ENCODE measurements at regions not wholly inside any gene's neighbourhood (a gene's known extent, or its start where the extent isn't known, plus 50 kb on each side); places are given as distances from the start of the nearest gene placed in this dataset.
"Not testable (repeated sequence)": the region's sequence is repeated elsewhere in the genome, so short reads cannot be mapped to it uniquely, and the experiment has no call there.

GRCh38 chr10:42990721-42991441 is 86.0 kb upstream of the RET start:
- intact Hi-C loops (cut with DNase I), result no loop called here
- Histone ChIP-seq H3K36me3 (ENCODE audit: control insufficient read depth in 1 of 2, insufficient read depth in 2 of 2, low read length in 1 of 2) (no peaks in the 10 kb centered on the region), H3K4me1 (ENCODE audit: control insufficient read depth in 1 of 2, insufficient read depth in 2 of 2, low read length in 2 of 2) (no peaks in the 10 kb centered on the region), H3K27me3 (ENCODE audit: control insufficient read depth in 1 of 2, insufficient read depth in 2 of 2, low read length in 1 of 2) (no peaks in the 10 kb centered on the region), H3K4me3 (ENCODE audit: low read length in 2 of 2) (no peak overlapping the region), H3K27ac (ENCODE audit: low read depth in 1 of 2, low read length in 2 of 2) (no peak overlapping the region), H3K9me3 (ENCODE audit: control insufficient read depth, low read length) (no peaks in the 10 kb centered on the region)
- ATAC-seq (ENCODE audit: low FRiP score) (no peak), DNase-seq (peak in 1 of 2 donors; percentile 61)
- WGBS, 2 donors, result 88 to 91% methylated on average over 17 to 18 of the region's 18 CpGs

- no peak overlapping the region for H3K4me3 ChIP-seq (ENCODE audit: low read length in 2 of 2)
- DNase-seq (no peak), ATAC-seq (ENCODE audit: low FRiP score) (no peak)
- H3K4me1 ChIP-seq (ENCODE audit: control insufficient read depth in 1 of 2, insufficient read depth in 2 of 2, low read length in 2 of 2), result no peaks in the 10 kb centered on the region
- H3K9me3 ChIP-seq (ENCODE audit: control insufficient read depth, low read length), result no peaks in the 10 kb centered on the region
- H3K27me3 ChIP-seq (ENCODE audit: control insufficient read depth in 1 of 2, insufficient read depth in 2 of 2, low read length in 1 of 2), result no peaks in the 10 kb centered on the region
- intact Hi-C loops (cut with DNase I), result no loop called here
- H3K27ac ChIP-seq (ENCODE audit: low read depth in 1 of 2, low read length in 2 of 2), result no peak overlapping the region
- 84 to 85% methylated on average over 10 of the region's 10 CpGs for WGBS, 2 donors
- no peaks in the 10 kb centered on the region for H3K36me3 ChIP-seq (ENCODE audit: control insufficient read depth in 1 of 2, insufficient read depth in 2 of 2, low read length in 1 of 2)
These were observed 85.3 kb upstream of the RET start for GRCh38 chr10:42991442-42992098.

GRCh38 chr10:42992156-42992956 is 84.5 kb upstream of the RET start:
- no peaks in the 10 kb centered on the region for H3K36me3 ChIP-seq (ENCODE audit: control insufficient read depth in 1 of 2, insufficient read depth in 2 of 2, low read length in 1 of 2)
- intact Hi-C loops (cut with DNase I), result no loop called here
- no peak overlapping the region for H3K27ac ChIP-seq (ENCODE audit: low read depth in 1 of 2, low read length in 2 of 2)
- ATAC-seq (ENCODE audit: low FRiP score) (no peak), DNase-seq (no peak)
- no peak overlapping the region for H3K4me3 ChIP-seq (ENCODE audit: low read length in 2 of 2)
- no peaks in the 10 kb centered on the region for H3K27me3 ChIP-seq (ENCODE audit: control insufficient read depth in 1 of 2, insufficient read depth in 2 of 2, low read length in 1 of 2)
- H3K9me3 ChIP-seq (ENCODE audit: control insufficient read depth, low read length), result no peaks in the 10 kb centered on the region
- no peaks in the 10 kb centered on the region for H3K4me1 ChIP-seq (ENCODE audit: control insufficient read depth in 1 of 2, insufficient read depth in 2 of 2, low read length in 2 of 2)
- WGBS, 2 donors, result 89 to 90% methylated on average over 12 of the region's 12 CpGs

GRCh38 chr10:42992957-42993390 is 83.9 kb upstream of the RET start:
- no peaks in the 10 kb centered on the region for H3K27me3 ChIP-seq (ENCODE audit: control insufficient read depth in 1 of 2, insufficient read depth in 2 of 2, low read length in 1 of 2)
- no peak overlapping the region for H3K27ac ChIP-seq (ENCODE audit: low read depth in 1 of 2, low read length in 2 of 2)
- intact Hi-C loops (cut with DNase I), result no loop called here
- DNase-seq, result no peak
- no peaks in the 10 kb centered on the region for H3K36me3 ChIP-seq (ENCODE audit: control insufficient read depth in 1 of 2, insufficient read depth in 2 of 2, low read length in 1 of 2)
- no peak for ATAC-seq (ENCODE audit: low FRiP score)
- no peak overlapping the region for H3K4me3 ChIP-seq (ENCODE audit: low read length in 2 of 2)
- no peaks in the 10 kb centered on the region for H3K9me3 ChIP-seq (ENCODE audit: control insufficient read depth, low read length)
- H3K4me1 ChIP-seq (ENCODE audit: control insufficient read depth in 1 of 2, insufficient read depth in 2 of 2, low read length in 2 of 2), result no peaks in the 10 kb centered on the region
- WGBS, 2 donors, result 89 to 93% methylated on average over 13 of the region's 13 CpGs

GRCh38 chr10:42994909-42995308 is 82.0 kb upstream of the RET start:
- WGBS, 2 donors, result 96 to 97% methylated on average over 1 of the region's 2 CpGs
- H3K4me3 ChIP-seq (ENCODE audit: low read length in 2 of 2); intact Hi-C loops (cut with DNase I); DNase-seq; H3K27me3 ChIP-seq (ENCODE audit: control insufficient read depth in 1 of 2, insufficient read depth in 2 of 2, low read length in 1 of 2); H3K27ac ChIP-seq (ENCODE audit: low read depth in 1 of 2, low read length in 2 of 2); H3K36me3 ChIP-seq (ENCODE audit: control insufficient read depth in 1 of 2, insufficient read depth in 2 of 2, low read length in 1 of 2); ATAC-seq (ENCODE audit: low FRiP score); H3K9me3 ChIP-seq (ENCODE audit: control insufficient read depth, low read length); H3K4me1 ChIP-seq (ENCODE audit: control insufficient read depth in 1 of 2, insufficient read depth in 2 of 2, low read length in 2 of 2): not testable (repeated sequence)

- ATAC-seq (ENCODE audit: low FRiP score) (no peak), DNase-seq (no peak)
- no peaks in the 10 kb centered on the region for H3K27me3 ChIP-seq (ENCODE audit: control insufficient read depth in 1 of 2, insufficient read depth in 2 of 2, low read length in 1 of 2)
- WGBS, 2 donors, result 78 to 84% methylated on average over 2 of the region's 2 CpGs
- H3K36me3 ChIP-seq (ENCODE audit: control insufficient read depth in 1 of 2, insufficient read depth in 2 of 2, low read length in 1 of 2), result no peaks in the 10 kb centered on the region
- intact Hi-C loops (cut with DNase I), result no loop called here
- H3K9me3 ChIP-seq (ENCODE audit: control insufficient read depth, low read length), result no peaks in the 10 kb centered on the region
- H3K4me3 ChIP-seq (ENCODE audit: low read length in 2 of 2), result no peak overlapping the region
- no peaks in the 10 kb centered on the region for H3K4me1 ChIP-seq (ENCODE audit: control insufficient read depth in 1 of 2, insufficient read depth in 2 of 2, low read length in 2 of 2)
- no peak overlapping the region for H3K27ac ChIP-seq (ENCODE audit: low read depth in 1 of 2, low read length in 2 of 2)
These were observed 81.3 kb upstream of the RET start for GRCh38 chr10:42995537-42995936.

GRCh38 chr10:42996588-42996987 is 80.3 kb upstream of the RET start:
- H3K27ac ChIP-seq (ENCODE audit: low read depth in 1 of 2, low read length in 2 of 2), result no peak overlapping the region
- no peak overlapping the region for H3K4me3 ChIP-seq (ENCODE audit: low read length in 2 of 2)
- no peak for DNase-seq
- no peak for ATAC-seq (ENCODE audit: low FRiP score)
- H3K27me3 ChIP-seq (ENCODE audit: control insufficient read depth in 1 of 2, insufficient read depth in 2 of 2, low read length in 1 of 2), result no peaks in the 10 kb centered on the region
- no peaks in the 10 kb centered on the region for H3K4me1 ChIP-seq (ENCODE audit: control insufficient read depth in 1 of 2, insufficient read depth in 2 of 2, low read length in 2 of 2)
- H3K36me3 ChIP-seq (ENCODE audit: control insufficient read depth in 1 of 2, insufficient read depth in 2 of 2, low read length in 1 of 2), result no peaks in the 10 kb centered on the region
- intact Hi-C loops (cut with DNase I), result no loop called here
- no peaks in the 10 kb centered on the region for H3K9me3 ChIP-seq (ENCODE audit: control insufficient read depth, low read length)
- 73 to 85% methylated on average over 5 of the region's 5 CpGs for WGBS, 2 donors

GRCh38 chr10:42997151-42997848 is 79.6 kb upstream of the RET start:
- no peaks in the 10 kb centered on the region for H3K9me3 ChIP-seq (ENCODE audit: control insufficient read depth, low read length)
- ATAC-seq (ENCODE audit: low FRiP score), result no peak
- WGBS, 2 donors, result 76 to 88% methylated on average over 6 of the region's 6 CpGs
- H3K27me3 ChIP-seq (ENCODE audit: control insufficient read depth in 1 of 2, insufficient read depth in 2 of 2, low read length in 1 of 2), result no peaks in the 10 kb centered on the region
- no peak for DNase-seq
- no peak overlapping the region for H3K27ac ChIP-seq (ENCODE audit: low read depth in 1 of 2, low read length in 2 of 2)
- intact Hi-C loops (cut with DNase I), result no loop called here
- no peak overlapping the region for H3K4me3 ChIP-seq (ENCODE audit: low read length in 2 of 2)
- no peaks in the 10 kb centered on the region for H3K4me1 ChIP-seq (ENCODE audit: control insufficient read depth in 1 of 2, insufficient read depth in 2 of 2, low read length in 2 of 2)
- no peaks in the 10 kb centered on the region for H3K36me3 ChIP-seq (ENCODE audit: control insufficient read depth in 1 of 2, insufficient read depth in 2 of 2, low read length in 1 of 2)
